ENCODE measurements at regions not wholly inside any gene's neighbourhood (a gene's known extent, or its start where the extent isn't known, plus 50 kb on each side); places are given as distances from the start of the nearest gene placed in this dataset.

DNA sequence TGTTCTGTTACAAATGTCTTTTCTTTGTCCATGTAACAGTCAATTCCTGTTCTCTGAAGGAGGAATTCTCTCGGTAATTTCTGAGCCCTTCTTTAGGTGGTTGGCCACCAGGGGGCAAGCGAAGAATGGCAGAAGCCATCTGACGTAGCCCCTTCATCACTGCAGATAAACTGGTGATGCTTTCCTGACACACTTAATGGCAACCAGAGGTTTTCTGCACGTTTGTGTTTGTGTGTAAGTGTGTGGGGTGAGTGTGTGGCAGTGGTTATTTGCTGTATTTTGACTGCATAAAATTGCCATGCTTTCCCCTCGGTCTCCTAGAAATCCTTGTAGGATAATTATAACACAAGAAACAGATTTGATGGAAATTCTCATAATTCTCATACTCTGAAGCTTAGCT is 64.8 kb upstream of the STOX2 start:
- TF ChIP-seq, protein P1, sequence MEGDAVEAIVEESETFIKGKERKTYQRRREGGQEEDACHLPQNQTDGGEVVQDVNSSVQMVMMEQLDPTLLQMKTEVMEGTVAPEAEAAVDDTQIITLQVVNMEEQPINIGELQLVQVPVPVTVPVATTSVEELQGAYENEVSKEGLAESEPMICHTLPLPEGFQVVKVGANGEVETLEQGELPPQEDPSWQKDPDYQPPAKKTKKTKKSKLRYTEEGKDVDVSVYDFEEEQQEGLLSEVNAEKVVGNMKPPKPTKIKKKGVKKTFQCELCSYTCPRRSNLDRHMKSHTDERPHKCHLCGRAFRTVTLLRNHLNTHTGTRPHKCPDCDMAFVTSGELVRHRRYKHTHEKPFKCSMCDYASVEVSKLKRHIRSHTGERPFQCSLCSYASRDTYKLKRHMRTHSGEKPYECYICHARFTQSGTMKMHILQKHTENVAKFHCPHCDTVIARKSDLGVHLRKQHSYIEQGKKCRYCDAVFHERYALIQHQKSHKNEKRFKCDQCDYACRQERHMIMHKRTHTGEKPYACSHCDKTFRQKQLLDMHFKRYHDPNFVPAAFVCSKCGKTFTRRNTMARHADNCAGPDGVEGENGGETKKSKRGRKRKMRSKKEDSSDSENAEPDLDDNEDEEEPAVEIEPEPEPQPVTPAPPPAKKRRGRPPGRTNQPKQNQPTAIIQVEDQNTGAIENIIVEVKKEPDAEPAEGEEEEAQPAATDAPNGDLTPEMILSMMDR (IDR thresholded peaks at IDR 0.05; ENCODE audit: poor library complexity, severe bottlenecking): peak; percentile 94
- TF ChIP-seq, protein P2, sequence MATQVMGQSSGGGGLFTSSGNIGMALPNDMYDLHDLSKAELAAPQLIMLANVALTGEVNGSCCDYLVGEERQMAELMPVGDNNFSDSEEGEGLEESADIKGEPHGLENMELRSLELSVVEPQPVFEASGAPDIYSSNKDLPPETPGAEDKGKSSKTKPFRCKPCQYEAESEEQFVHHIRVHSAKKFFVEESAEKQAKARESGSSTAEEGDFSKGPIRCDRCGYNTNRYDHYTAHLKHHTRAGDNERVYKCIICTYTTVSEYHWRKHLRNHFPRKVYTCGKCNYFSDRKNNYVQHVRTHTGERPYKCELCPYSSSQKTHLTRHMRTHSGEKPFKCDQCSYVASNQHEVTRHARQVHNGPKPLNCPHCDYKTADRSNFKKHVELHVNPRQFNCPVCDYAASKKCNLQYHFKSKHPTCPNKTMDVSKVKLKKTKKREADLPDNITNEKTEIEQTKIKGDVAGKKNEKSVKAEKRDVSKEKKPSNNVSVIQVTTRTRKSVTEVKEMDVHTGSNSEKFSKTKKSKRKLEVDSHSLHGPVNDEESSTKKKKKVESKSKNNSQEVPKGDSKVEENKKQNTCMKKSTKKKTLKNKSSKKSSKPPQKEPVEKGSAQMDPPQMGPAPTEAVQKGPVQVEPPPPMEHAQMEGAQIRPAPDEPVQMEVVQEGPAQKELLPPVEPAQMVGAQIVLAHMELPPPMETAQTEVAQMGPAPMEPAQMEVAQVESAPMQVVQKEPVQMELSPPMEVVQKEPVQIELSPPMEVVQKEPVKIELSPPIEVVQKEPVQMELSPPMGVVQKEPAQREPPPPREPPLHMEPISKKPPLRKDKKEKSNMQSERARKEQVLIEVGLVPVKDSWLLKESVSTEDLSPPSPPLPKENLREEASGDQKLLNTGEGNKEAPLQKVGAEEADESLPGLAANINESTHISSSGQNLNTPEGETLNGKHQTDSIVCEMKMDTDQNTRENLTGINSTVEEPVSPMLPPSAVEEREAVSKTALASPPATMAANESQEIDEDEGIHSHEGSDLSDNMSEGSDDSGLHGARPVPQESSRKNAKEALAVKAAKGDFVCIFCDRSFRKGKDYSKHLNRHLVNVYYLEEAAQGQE (IDR thresholded peaks at IDR 0.05; ENCODE audit: borderline replicate concordance): no peak
- TF ChIP-seq EP300 (conservative IDR thresholded peaks at IDR 0.05; ENCODE audit: poor library complexity, severe bottlenecking): peak; percentile 20

All from neural cell (in vitro differentiated cells).